Liver (tissue), 3 donors: ENCODE measurements at regions not wholly inside any gene's neighbourhood (a gene's known extent, or its start where the extent isn't known, plus 50 kb on each side); places are given as distances from the start of the nearest gene placed in this dataset.

Experiments
- EGR1 ChIP-seq, 2 donors: IDR thresholded peaks; 2 replicates each; pipeline ENCODE4 v1.6.1; 2016 to 2018; ENCODE audit warnings: antibody characterized with exemption in 2 of 2, low read depth in 2 of 2
- FOXA1 ChIP-seq: IDR thresholded peaks from 2 replicates; pipeline ENCODE4 v1.6.1; 2016; ENCODE audit warnings: antibody characterized with exemption
- JUND ChIP-seq, 2 donors: IDR thresholded peaks; 2 replicates each; pipeline ENCODE4 v1.6.1; 2016; ENCODE audit warnings: antibody characterized with exemption in 2 of 2
- RAD21 ChIP-seq, 2 donors: IDR thresholded peaks; 2 replicates each; pipeline ENCODE4 v1.6.1; 2016; ENCODE audit warnings: antibody characterized with exemption in 2 of 2, mild to moderate bottlenecking in 2 of 2
- SP1 ChIP-seq: IDR thresholded peaks from 2 replicates; pipeline ENCODE4 v1.6.1; 2018; ENCODE audit warnings: antibody characterized with exemption, mild to moderate bottlenecking
- TAF1 ChIP-seq: conservative IDR thresholded peaks from 2 replicates; pipeline ENCODE4 v1.6.1; 2016; ENCODE audit warnings: antibody characterized with exemption, mild to moderate bottlenecking
- YY1 ChIP-seq: IDR thresholded peaks from 2 replicates; pipeline ENCODE4 v1.6.1; 2016; ENCODE audit warnings: antibody characterized with exemption, mild to moderate bottlenecking
- TF ChIP-seq, protein P1 (sequence below): fragments of 150-350 bp; IDR thresholded peaks from 2 replicates; pipeline ENCODE4 v1.5.1; 2017; ENCODE audit warnings: improper control_type of control experiment, low read depth, low read length; ENCODE audit not compliant: missing input control
- donor health status: healthy.
- donor health status: healthy.

- TF ChIP-seq YY1 (no peak), JUND (IDR thresholded peaks at IDR 0.05) (no peak), EGR1 (IDR thresholded peaks at IDR 0.05; ENCODE audit: low read depth in 2 of 2) (no peak), SP1 (no peak), TAF1 (no peak), RAD21 (IDR thresholded peaks at IDR 0.05) (no peak), FOXA1 (no peak)
- TF ChIP-seq, protein P1, sequence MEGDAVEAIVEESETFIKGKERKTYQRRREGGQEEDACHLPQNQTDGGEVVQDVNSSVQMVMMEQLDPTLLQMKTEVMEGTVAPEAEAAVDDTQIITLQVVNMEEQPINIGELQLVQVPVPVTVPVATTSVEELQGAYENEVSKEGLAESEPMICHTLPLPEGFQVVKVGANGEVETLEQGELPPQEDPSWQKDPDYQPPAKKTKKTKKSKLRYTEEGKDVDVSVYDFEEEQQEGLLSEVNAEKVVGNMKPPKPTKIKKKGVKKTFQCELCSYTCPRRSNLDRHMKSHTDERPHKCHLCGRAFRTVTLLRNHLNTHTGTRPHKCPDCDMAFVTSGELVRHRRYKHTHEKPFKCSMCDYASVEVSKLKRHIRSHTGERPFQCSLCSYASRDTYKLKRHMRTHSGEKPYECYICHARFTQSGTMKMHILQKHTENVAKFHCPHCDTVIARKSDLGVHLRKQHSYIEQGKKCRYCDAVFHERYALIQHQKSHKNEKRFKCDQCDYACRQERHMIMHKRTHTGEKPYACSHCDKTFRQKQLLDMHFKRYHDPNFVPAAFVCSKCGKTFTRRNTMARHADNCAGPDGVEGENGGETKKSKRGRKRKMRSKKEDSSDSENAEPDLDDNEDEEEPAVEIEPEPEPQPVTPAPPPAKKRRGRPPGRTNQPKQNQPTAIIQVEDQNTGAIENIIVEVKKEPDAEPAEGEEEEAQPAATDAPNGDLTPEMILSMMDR = no peak
These were observed 310.2 kb upstream of the FIGN start for GRCh38 chr2:164046040-164046439.
